Right lobe of liver (tissue), 4 donors: ENCODE measurements at regions not wholly inside any gene's neighbourhood (a gene's known extent, or its start where the extent isn't known, plus 50 kb on each side); places are given as distances from the start of the nearest gene placed in this dataset.

ENCODE experiments used
- CTCF ChIP-seq, 4 donors: fragments of 200-600 bp in 3 of 4; fragments of 450-650 bp in 1 of 4; IDR thresholded peaks; one replicate each; pipeline versions ENCODE4 v1.5.1 to v1.8.0; 2016 to 2022; ENCODE audit warnings: antibody characterized with exemption in 4 of 4, mild to moderate bottlenecking in 2 of 4
- POLR2A ChIP-seq: fragments of 450-650 bp; IDR thresholded peaks from one replicate; pipeline ENCODE4 v1.6.1; 2017; ENCODE audit warnings: antibody characterized with exemption, mild to moderate bottlenecking
- donor health status: DM: no; HTN: no; CAD: no.
- donor health status: DM: no; HTN: no; CAD: no.
- donor health status: DM: no; HTN: yes; CAD: no.

- TF ChIP-seq CTCF (IDR thresholded peaks at IDR 0.05) (no peak), POLR2A (no peak)
These were observed 345.2 kb downstream of the ZNF536 start for GRCh38 chr19:30717381-30717780.
